Kidney epithelial cell (primary cell): ENCODE measurements at regions not wholly inside any gene's neighbourhood (a gene's known extent, or its start where the extent isn't known, plus 50 kb on each side); places are given as distances from the start of the nearest gene placed in this dataset.

Experiments used
- DNase-seq: peaks from one replicate; pipeline ENCODE4 v3.0.0-alpha.2; 2010; ENCODE audit warnings: low read depth
- H3K27me3 ChIP-seq: 2 replicates; pipeline ENCODE4 v1.6.0; 2011; ENCODE audit warnings: low read length; ENCODE audit not compliant: control insufficient read depth, insufficient read depth
- H3K36me3 ChIP-seq: 2 replicates; pipeline ENCODE4 v1.5.1; 2011; ENCODE audit warnings: low read length; ENCODE audit not compliant: control insufficient read depth, insufficient read depth
- H3K4me3 ChIP-seq: 2 replicates; pipeline ENCODE4 v1.5.1; 2011; ENCODE audit warnings: low read depth, mild to moderate bottlenecking, control low read depth, low read length
- TF ChIP-seq, protein P1 (sequence below): IDR thresholded peaks from 2 replicates; pipeline ENCODE4 v1.5.1; 2011; ENCODE audit warnings: mild to moderate bottlenecking, moderate library complexity, low read length, control low read depth, inconsistent platforms; ENCODE audit not compliant: insufficient read depth, poor library complexity, severe bottlenecking

DNA sequence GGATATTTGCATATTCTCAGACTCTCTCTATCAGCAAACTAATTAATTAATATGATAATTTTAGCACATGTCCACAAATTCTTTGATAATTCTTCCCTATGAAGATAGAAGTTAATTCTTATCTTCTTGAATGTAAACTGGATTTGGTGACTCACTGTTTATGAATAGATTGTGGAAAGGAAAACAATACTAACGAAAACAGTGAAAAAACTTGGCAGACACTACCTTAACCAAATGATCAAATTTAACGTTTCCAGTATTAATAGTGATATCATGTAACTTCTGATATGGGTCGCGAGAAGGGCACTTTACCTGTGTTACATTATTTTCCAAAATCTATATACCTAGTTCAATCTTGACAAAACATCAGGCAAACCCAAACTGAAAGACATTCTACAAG is 401.0 kb downstream of the SI start:
- H3K36me3 ChIP-seq, result no peaks in the 10 kb centered on the region
- DNase-seq, result no peak
- TF ChIP-seq, protein P1, sequence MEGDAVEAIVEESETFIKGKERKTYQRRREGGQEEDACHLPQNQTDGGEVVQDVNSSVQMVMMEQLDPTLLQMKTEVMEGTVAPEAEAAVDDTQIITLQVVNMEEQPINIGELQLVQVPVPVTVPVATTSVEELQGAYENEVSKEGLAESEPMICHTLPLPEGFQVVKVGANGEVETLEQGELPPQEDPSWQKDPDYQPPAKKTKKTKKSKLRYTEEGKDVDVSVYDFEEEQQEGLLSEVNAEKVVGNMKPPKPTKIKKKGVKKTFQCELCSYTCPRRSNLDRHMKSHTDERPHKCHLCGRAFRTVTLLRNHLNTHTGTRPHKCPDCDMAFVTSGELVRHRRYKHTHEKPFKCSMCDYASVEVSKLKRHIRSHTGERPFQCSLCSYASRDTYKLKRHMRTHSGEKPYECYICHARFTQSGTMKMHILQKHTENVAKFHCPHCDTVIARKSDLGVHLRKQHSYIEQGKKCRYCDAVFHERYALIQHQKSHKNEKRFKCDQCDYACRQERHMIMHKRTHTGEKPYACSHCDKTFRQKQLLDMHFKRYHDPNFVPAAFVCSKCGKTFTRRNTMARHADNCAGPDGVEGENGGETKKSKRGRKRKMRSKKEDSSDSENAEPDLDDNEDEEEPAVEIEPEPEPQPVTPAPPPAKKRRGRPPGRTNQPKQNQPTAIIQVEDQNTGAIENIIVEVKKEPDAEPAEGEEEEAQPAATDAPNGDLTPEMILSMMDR, result no peak
- H3K27me3 ChIP-seq, result no peaks in the 10 kb centered on the region
- no peak overlapping the region for H3K4me3 ChIP-seq

DNA sequence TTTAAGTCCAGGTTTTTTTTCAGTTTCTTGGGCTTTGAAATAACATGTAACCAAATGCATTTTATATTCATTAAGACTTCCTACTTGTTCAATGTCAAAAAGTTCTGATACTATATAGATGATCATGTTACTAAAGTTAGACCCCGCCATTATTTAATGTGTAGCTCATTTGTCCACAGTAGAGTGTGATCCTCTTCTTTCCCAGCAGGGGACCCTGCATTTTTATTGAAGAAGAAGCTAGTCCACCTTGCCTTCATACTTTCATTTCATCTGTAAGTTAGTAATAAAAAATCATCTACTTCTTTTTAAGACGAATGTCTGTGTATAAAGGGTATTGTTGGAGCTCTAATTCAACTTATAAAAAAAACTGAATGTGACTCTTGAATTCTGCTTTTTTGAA is 404.6 kb downstream of the SI start:
- DNase-seq, result no peak
- H3K36me3 ChIP-seq, result no peaks in the 10 kb centered on the region

DNA sequence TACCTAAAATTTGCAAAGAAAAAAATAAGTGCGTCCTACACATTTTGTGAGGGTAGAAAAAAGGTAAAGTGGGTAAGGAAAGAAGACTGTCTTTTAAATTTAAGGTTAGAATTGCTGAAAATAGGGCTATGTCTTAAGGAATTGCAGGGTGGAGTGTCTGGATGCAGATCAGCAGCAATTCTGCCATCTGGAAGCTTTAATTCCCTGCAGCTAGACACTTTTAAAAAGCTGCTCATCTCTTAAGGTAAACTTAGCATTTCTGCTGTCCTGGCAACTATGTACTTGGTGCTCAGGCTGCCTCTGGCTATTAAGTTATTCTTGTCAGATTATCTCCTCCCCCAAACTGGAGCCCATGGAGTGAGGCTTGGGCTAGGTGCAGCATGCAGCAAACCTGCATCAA is 420.2 kb downstream of the SI start:
- H3K4me3 ChIP-seq, result no peak overlapping the region
- H3K36me3 ChIP-seq, result no peaks in the 10 kb centered on the region
- TF ChIP-seq, protein P1, result no peak
- H3K27me3 ChIP-seq, result no peaks in the 10 kb centered on the region
- no peak for DNase-seq

More for the DNA sequence above, 404.6 kb downstream of the SI start:
- Histone ChIP-seq H3K27me3 (no peaks in the 10 kb centered on the region), H3K4me3 (no peak overlapping the region)
- TF ChIP-seq, protein P1, result peak; percentile 21

DNA sequence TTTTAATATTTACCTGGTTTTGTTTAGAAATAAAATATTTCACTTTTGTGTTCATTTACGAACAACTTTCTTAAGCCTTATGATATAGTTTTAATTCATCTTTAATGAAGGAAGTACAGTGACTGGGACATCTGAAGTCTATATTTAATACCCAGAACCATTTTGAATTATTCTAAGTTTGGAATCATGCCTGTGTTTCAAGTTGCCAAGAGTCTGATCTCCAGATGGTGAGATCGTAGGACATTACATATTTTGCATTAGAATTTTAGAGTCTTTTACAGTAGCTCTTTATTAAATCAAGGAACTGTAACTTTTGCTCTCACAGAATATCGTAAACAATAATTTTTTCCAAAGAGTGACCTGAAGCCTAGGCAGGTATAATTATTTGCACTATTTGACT is 420.7 kb downstream of the SI start:
- DNase-seq, result no peak
- Histone ChIP-seq H3K27me3 (no peaks in the 10 kb centered on the region), H3K36me3 (no peaks in the 10 kb centered on the region), H3K4me3 (no peak overlapping the region)
- TF ChIP-seq, protein P1, result no peak

DNA sequence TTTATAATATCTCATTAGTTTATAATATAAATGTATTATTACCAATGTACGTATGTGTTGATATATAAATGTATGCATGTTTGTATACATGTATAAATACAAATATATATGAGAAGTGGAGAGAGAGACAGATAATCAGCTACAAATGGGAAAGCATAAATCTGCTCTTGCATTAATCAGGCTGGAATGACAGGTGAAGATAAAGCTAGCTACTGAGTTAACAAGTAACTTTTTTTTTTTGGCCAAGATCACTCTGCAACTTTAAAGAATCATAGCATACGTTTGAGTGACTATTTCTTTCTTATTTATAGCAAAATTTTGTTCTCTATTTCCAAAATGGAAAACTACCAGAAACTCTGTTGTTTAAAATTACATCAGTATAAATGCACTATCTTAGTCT is 422.8 kb downstream of the SI start:
- H3K4me3 ChIP-seq, result no peak overlapping the region
- TF ChIP-seq, protein P1, result no peak
- H3K36me3 ChIP-seq, result no peaks in the 10 kb centered on the region
- DNase-seq, result no peak
- H3K27me3 ChIP-seq, result no peaks in the 10 kb centered on the region

DNA sequence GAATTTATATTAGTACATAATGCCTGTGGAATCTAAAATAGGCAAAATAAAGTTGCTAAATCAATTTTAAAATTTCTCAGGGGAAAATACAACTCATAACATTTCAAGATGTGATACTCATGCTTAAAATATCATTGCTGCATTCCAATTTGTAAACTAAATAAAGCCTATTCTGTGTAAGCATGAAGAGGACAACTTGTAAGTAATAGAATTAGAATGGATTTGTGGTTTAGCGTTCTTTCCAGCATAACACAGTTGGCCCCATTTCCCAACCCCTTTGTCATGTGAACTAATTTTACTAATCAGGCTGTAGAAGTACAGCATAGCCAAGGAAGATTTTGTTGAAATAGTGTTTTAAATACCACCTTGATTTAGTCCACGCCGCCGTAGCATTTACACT is 437.2 kb downstream of the SI start:
- DNase-seq, result no peak
- Histone ChIP-seq H3K27me3 (no peaks in the 10 kb centered on the region), H3K4me3 (no peak overlapping the region), H3K36me3 (no peaks in the 10 kb centered on the region)
- TF ChIP-seq, protein P1, result no peak
